A204.1 (cell line): ENCODE measurements at regions not wholly inside any gene's neighbourhood (a gene's known extent, or its start where the extent isn't known, plus 50 kb on each side); places are given as distances from the start of the nearest gene placed in this dataset.

Experiments used
- FAIRE-seq: peaks from 2 replicates; lab custom pipeline; 2012; peaks lifted over from hg19 to GRCh38; lab: Jason Lieb, UNC

DNA sequence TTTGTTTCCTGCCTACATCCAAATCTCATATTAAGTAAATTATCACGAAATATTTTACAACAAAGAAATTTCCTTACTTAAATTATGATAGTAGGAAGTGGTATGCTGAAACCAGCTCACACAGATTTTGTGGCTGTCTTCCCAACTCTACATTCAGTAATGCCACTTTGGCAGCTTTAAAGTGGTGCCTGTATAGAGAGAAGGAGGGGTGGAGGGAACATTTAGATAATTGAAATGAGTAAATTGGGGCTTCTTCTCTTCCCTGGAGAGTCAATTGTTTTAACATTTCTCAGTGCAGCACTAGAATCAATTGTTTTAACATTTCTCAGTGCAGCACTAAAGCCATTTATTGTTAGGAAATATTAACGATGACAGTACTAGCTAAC, 1323.1 kb downstream of the PCDH7 start:
- no peak for FAIRE-seq

- no peak for FAIRE-seq
Observed at GRCh38 chr4:32061916-32062315, 1341.7 kb downstream of the PCDH7 start.

DNA sequence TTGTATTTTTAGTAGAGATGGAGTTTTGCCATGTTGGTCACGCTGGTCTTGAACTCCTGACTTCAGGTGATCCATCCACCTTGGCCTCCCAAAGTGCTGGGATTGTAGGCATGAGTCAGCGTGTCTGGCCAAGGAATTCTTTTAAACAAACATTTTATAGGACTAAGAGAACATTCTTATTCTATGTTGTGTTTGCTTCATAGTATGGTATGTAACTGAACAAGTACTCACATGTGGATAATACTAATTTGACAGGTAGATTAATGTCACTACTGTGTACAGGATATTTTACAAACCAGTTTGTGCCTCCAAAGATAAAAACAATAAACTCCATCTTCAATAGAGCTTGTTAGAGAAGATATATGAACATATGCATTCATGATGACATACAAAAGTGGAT, 1353.4 kb downstream of the PCDH7 start:
- FAIRE-seq = no peak

- FAIRE-seq = no peak
Observed at GRCh38 chr4:32087211-32087610, 1367.0 kb downstream of the PCDH7 start.

DNA sequence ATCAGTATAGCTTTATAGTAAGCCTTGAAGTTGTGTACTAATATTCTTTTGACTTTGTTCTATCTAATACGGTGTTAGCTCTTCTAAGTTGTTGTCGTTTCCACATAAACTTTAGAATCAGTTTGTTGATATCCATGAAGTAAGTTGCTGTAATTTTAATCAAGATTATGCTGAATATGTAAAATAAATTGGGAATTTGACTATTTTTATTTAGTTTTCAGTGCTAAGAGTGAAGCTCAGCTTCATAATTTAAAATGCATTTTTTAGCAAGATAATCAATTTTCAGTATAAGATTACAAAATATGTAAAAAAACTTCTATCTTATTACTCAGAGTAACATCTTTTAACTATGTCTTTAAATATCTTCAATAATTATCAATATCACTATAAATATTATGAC, 1374.8 kb downstream of the PCDH7 start:
- FAIRE-seq = peak; percentile 55

GRCh38 chr4:32102896-32103295, 1382.7 kb downstream of the PCDH7 start:
- no peak for FAIRE-seq

DNA sequence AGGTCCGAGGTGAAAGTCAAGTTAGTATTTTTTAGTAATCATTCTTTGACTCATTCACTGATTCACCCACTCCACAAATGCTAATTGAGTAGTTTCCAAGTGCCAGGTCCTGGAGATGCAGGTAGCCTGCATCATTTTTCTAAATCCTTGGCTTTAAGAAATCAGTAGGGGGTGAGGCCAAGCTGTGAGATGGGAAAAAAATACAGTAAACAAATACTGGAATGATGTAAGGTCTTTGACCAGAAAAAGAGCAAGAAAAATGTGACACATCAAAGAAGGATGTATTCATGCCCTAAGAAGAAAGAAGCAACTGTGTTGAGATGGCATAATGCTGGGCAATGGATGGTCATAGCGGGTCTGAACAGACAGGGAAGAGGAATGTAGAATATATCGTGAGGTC, 1386.6 kb downstream of the PCDH7 start:
- no peak for FAIRE-seq

DNA sequence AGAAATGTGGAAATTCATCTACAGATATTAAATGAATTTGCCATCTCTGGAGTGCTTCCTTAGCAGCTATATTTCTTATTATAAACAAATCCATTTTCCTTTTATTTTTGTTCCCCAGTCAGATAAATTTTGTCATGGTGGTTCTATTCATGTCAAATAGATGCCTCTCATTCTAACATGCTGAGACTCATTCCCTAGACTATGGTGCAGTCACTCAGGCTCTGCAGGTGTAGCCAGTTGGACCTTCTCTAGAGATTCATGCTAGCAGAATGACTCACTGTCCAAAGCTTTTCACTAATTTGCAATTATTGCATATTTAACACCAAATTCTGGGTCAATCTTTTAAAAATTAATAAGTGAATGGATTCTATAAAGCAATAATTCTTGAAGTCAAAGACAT, 1392.7 kb downstream of the PCDH7 start:
- FAIRE-seq = no peak

DNA sequence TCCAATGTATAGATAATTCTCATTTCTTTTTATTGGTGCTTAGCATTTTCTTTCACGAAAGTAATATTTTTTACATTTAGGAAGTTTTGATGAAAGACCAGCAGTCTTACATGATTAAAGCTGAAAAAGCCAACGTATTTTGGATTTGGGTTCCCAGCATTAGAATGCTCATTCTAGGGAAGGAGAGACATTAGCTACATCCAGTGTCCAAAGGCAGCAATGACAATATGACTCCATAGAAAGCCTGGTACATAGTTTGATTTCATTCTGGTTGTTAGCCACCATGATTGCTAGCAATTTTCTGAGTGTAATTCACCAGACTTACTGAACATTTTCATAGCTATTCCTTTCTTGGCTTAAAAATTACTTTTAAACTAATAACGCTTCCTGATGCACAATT, 1397.5 kb downstream of the PCDH7 start:
- FAIRE-seq = no peak

DNA sequence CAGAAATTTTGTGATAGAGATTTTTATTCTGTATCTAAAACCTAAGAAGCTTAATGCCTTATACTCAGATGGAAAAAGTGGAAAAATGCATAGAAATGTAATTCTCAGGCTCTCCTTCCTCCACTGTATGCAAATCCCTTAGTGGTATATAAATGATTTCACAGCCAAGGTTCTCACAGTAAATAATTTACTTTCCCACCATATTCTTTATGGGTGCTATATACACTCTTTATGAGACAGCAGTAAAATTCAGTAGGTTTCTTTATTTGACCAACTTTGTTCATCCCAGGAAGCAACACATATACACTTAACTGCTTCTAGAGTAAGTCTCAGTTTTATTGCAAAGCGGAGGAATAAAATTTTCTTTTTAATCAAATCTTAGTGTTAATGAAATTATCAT, 1399.7 kb downstream of the PCDH7 start:
- FAIRE-seq = no peak

- no peak for FAIRE-seq
Observed at GRCh38 chr4:32128549-32128948, 1408.4 kb downstream of the PCDH7 start.

DNA sequence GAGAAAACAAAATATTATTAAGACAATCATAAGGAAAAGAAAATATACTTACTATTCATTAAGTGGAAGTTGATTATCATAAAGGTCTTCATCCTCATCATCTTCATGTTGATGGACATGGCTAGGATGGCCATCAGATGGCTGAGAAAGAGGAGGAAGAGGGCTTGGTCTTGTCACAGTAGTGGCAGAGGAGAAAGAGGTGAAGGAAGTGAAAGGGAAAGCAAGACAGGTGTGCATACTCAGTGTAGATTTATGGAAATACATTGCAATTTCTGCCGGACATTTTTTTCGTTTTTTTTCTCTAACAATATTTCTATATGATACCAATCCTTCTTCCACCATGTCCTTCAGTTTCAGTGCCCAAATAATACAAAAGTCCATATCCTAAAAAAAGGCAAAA, 1409.8 kb downstream of the PCDH7 start:
- FAIRE-seq = no peak

- FAIRE-seq = no peak
Observed at GRCh38 chr4:32133141-32133540, 1413.0 kb downstream of the PCDH7 start.

DNA sequence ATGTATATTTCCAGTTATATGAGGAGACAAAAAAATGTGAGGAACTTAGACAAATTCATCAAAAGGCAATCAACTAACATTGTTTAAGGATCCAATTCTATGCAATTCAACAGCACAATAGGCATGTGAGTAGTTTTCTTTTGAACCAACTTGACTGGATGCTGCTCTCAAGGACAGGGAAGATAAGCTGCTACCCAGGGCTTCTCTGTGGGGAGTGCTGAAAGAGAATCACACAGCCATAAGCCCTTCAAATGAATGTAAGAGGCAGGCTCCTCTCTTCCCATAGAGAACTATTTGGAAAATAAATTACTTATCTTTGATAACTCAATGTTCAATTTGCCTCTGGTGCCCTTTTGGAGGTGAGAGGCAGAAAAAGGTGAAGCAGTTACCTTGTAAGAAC, 1413.6 kb downstream of the PCDH7 start:
- no peak for FAIRE-seq

- FAIRE-seq = no peak
Observed at GRCh38 chr4:32135642-32136041, 1415.5 kb downstream of the PCDH7 start.

DNA sequence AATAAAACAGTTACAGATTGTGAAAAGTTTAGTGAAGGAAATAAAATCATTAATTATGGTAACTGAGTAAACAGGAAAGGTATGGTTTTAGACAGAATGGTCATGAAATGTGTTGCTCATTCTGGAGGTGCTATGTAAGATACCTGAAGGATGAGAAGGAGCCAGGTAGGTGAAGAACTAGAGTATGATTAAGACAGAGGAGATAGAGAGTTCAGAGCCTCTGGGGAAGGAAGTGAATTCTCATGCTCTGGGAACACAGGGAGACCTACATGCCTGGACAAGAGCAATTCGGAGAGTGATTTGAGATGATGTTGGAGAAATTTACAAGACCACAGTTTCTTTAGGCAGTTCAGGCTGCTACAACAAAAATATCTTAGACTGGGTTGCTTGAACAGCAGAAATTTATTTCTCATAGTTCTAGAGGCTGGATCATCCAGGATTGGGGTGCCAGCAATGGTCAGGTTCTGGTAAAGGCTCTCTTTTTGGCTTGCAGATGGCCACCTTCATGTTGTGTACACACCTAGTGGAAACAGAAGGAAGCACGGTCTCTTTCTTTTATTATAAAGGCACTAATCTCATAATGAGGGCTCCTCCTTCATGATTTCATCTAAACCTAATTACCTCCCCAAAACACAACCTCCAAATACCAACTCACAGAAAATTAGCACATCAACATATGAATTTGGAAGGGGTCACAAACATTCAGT, 1416.1 kb downstream of the PCDH7 start:
- FAIRE-seq = no peak

GRCh38 chr4:32140636-32141035, 1420.5 kb downstream of the PCDH7 start:
- no peak for FAIRE-seq

- FAIRE-seq = no peak
Observed at GRCh38 chr4:32142075-32142474, 1421.9 kb downstream of the PCDH7 start.

DNA sequence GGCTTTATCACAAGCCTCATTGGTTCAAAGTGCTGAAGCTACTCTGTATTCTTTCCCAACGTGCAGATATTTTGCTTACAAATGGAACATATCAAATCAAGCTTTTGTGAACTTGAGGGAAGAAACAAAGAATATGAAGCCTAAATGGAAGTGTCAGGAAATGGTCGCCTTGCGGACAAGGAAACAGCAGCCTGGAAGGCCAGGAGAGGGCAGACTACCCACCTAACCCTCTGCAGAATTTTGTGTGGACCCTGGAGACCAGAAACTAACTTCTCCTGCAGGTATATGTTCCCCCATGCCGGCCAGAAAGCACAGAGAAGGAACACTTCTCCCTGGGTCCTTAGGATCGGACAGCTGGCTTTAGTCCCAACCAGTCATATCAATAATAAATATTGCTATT, 1425.8 kb downstream of the PCDH7 start:
- FAIRE-seq = no peak

DNA sequence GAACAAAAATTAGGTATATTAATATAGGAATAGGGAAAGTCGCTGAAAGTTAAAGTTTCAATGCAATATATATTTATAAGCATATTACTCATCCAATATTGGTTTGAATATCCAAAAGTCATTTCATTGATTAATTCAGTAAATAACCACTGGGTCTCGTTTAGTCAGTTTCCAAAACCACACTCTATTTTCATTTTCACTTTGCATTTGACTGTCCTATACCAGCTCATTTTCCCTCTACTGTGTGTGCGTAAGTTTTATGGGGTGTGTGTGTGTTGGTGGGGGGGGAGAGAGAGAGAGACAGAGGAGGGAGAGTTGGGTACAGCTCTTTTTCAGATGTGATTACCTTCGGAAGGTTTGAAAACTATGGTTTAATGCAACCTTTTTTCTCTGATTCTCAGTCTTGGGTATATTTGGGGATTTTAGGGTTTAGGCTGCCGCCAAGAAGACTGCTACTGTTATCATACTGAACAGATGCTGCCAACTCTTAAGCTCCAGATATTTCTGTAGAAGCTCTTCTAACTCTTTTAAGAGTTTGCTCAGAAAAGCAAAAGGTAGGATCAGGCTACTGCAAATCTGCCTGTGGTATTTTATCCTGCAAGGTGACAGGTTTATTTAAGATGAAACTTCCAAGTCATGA, 1427.4 kb downstream of the PCDH7 start:
- FAIRE-seq = no peak

- no peak for FAIRE-seq
Observed at GRCh38 chr4:32148111-32148666, 1428.0 kb downstream of the PCDH7 start.

- no peak for FAIRE-seq
Observed at GRCh38 chr4:32158961-32159360, 1438.8 kb downstream of the PCDH7 start.

DNA sequence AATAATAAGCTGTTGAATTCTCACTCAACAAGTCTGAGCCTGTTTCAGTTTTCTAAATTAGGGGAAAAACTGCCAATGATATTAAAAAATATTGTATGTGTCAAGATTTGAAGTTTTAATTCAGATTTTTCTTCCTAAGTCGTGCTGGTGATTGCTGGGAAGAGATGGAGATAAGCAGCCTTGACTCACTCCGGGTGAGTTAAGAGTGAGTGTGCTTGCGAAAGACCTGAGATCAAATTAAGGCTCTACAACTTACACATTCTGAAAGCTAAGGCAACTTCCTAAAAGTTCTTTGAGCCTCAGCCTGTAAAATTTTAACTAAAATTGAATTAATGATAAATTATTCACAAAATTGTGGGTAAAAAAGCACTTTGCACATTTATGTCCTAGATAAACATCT, 1441.2 kb downstream of the PCDH7 start:
- FAIRE-seq = no peak

- FAIRE-seq = no peak
Observed at GRCh38 chr4:32163125-32163524, 1443.0 kb downstream of the PCDH7 start.
